Activated CD4-positive, alpha-beta memory T cell treated with anti-CD3 and anti-CD28 coated beads, Interleukin-2, amount 10 ng/mL, durations not matched to agents 7 days and 5 days (primary cell): ENCODE measurements at regions not wholly inside any gene's neighbourhood (a gene's known extent, or its start where the extent isn't known, plus 50 kb on each side); places are given as distances from the start of the nearest gene placed in this dataset.

ENCODE experiments used
- CTCF ChIA-PET: fragments of 350-600 bp; sonication (Branson Sonifier 250); formaldehyde crosslinking; loops from one replicate; lab custom pipeline; 2021; ENCODE audit warnings: antibody characterized with exemption, inconsistent platforms; lab: Charles Lee
- POLR2A ChIA-PET: fragments of 350-600 bp; sonication (Branson Sonifier 250); formaldehyde crosslinking; loops from one replicate; lab custom pipeline; 2021; ENCODE audit warnings: antibody characterized with exemption; lab: Charles Lee
- DNase-seq: peaks from one replicate; pipeline ENCODE4 v3.0.0-alpha.2; 2020
- H3K27ac Mint-ChIP-seq: one replicate; pipeline ENCODE4 v1.8.0; 2021; ENCODE audit warnings: mild to moderate bottlenecking, mixed read lengths
- H3K27me3 Mint-ChIP-seq: one replicate; pipeline ENCODE4 v1.8.0; 2021; ENCODE audit warnings: mixed read lengths
- H3K36me3 Mint-ChIP-seq: one replicate; pipeline ENCODE4 v1.8.0; 2021; ENCODE audit warnings: low read depth, mixed read lengths
- H3K4me1 Mint-ChIP-seq: one replicate; pipeline ENCODE4 v1.8.0; 2021; ENCODE audit warnings: mixed read lengths
- H3K4me3 Mint-ChIP-seq: one replicate; pipeline ENCODE4 v1.8.0; 2021; ENCODE audit warnings: mild to moderate bottlenecking, mixed read lengths
- H3K9me3 Mint-ChIP-seq: one replicate; pipeline ENCODE4 v1.8.0; 2021; ENCODE audit warnings: mixed read lengths

DNA sequence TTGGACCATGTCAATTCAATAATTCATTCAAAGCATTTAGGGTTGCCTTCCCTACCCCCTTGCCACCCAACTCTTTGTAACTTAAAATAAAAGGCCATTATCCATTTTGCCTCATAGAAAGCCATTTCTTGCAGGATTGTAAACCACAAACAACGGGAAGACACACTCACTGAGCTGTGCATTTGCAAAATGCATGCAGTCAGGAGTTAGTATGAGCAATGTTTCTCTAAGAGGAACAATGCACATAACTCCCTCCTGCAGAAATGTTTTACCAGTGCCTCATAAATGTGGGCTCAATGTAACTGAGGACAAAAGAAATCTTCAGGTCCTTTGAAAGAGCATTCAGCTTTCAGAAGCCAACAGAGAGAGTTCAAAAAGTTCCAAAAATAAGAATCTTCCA lies 98.5 kb upstream of the ABCA1 start:
- ChIA-PET POLR2A (no interaction called here), CTCF (no interaction called here)
- Mint-ChIP-seq H3K9me3 (no peaks in the 10 kb centered on the region), H3K4me1 (no peaks in the 10 kb centered on the region), H3K4me3 (no peak overlapping the region), H3K27me3 (peaks cover 8% of the 10 kb centered on the region), H3K27ac (no peak overlapping the region), H3K36me3 (no peaks in the 10 kb centered on the region)
- no peak for DNase-seq

DNA sequence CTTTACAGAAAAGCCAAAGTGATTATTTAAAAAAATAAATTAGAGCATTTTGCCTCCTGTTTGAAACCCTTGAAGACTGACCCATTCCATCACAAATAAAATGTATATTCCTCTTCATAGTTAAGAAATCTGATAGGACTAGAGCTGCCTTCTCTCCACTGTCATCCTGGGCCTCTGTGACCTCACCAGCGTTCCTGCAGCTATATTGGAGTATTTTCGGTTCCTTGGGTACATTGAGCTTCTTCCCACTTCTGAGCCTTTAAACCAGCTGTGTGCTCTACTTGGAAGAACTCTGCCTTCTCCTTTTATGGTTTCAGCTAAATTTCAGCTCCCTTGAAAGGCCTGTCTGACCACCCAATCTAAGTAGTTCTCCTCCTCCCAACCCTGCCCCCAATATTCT lies 99.1 kb upstream of the ABCA1 start:
- Mint-ChIP-seq H3K4me1 (no peaks in the 10 kb centered on the region), H3K27me3 (peaks cover 5% of the 10 kb centered on the region), H3K27ac (no peak overlapping the region), H3K4me3 (no peak overlapping the region), H3K36me3 (no peaks in the 10 kb centered on the region), H3K9me3 (no peaks in the 10 kb centered on the region)
- POLR2A ChIA-PET: no interaction called here
- DNase-seq: no peak
- CTCF ChIA-PET: no interaction called here

DNA sequence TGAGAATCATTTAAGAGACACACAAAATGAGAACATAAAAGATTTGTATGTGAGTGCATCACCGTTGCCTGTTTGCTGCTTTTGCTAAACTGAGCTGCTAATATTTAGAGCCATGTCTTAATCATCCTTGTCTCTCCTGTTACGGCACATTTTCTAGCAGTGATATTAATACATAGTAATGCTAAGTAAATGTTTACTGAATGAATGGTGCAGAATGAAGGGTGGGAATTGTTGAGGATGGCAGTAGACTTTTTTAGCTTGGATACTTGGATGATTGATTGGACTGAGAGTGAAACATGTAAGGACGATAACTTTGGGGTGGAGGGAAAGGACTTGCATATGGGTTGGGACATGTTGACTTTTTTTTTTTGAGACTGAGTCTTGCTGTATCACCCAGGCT lies 102.3 kb upstream of the ABCA1 start:
- Mint-ChIP-seq H3K27ac (no peak overlapping the region), H3K36me3 (no peaks in the 10 kb centered on the region), H3K9me3 (peaks cover 13% of the 10 kb centered on the region), H3K27me3 (peaks cover 5% of the 10 kb centered on the region), H3K4me1 (no peaks in the 10 kb centered on the region), H3K4me3 (no peak overlapping the region)
- DNase-seq: no peak
- ChIA-PET CTCF (interaction anchor here (1.3 kb wide), 1 partner anchor 169 kb away, joined by 4 read pairs; no protein-coding TSS in a partner anchor), POLR2A (interaction anchor here (0.7 kb wide), 1 partner anchor 34 kb away, joined by 6 read pairs; no protein-coding TSS in a partner anchor)

DNA sequence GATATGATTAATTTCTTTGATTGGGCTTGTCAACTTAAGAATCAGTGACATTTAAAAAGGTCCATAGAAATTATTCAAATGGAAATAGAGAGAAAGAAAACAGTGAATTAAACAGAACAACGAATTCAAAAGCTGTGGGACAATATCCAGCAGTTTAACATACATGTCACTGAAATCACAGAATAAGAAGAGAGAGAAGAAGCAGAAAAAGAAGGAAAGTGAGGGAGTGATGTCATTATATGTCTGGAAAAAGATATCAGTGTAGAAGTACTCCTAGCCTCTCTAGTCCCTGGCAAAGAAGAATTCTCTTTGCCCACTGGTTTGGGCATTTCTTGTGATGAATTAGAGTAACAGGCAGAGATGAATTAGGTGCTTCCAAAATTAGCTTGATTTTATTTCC lies 109.2 kb upstream of the ABCA1 start:
- H3K36me3 Mint-ChIP-seq: no peaks in the 10 kb centered on the region
- POLR2A ChIA-PET: no interaction called here
- no peak overlapping the region for H3K4me3 Mint-ChIP-seq
- DNase-seq: no peak
- peaks cover 13% of the 10 kb centered on the region for H3K9me3 Mint-ChIP-seq
- H3K4me1 Mint-ChIP-seq: no peaks in the 10 kb centered on the region
- H3K27me3 Mint-ChIP-seq: peaks cover 17% of the 10 kb centered on the region
- no peak overlapping the region for H3K27ac Mint-ChIP-seq
- CTCF ChIA-PET: no interaction called here

DNA sequence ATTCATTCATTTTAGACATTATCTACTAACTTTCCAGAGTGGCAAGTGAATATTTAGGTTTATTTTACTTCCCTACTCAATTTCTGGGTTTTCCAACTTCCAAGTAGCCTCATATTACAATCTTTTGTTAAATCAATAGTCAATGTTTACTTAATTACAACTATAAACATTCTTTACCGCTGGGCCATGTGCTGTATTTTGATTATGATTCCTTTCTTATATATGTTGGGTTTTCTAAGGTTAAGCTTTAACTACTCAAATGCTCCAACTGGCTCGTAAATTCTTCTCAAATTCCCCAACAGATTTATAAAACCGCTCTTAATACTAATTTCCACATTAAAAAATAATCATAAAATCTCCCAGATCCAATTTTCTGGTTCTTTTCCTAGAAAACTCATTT lies 110.1 kb upstream of the ABCA1 start:
- no peak for DNase-seq

DNA sequence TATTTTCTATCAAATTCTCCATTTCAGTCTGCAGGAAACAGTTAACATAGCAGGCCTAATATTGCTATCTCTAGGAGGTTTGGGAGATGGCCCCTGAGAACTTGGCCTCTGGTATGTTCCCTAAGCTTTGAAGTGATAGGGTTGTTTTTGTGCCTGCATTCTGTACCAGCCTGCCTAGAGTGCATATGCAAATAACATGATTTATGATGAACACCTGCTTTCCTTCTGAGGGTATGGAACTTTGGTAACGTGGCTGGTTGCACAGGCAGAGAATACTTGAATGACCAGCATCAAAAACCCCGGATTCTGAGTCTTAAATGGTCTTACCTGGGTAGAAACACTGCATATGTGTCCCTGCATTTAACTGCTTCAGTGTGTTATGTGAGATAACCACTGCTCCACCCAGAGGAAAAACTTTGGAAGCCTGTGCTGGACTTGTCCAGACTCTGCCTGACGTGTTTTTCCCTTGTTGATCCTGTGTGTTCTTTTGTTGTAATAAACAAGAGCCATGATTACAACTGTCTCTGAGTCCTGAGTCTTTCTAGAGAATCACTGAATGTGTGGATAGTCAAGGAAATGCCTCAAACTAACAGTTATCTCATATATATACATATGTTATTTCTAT lies 111.3 kb upstream of the ABCA1 start:
- H3K9me3 Mint-ChIP-seq: peaks cover 2% of the 10 kb centered on the region
- POLR2A ChIA-PET: no interaction called here
- no peak for DNase-seq
- H3K4me1 Mint-ChIP-seq: no peaks in the 10 kb centered on the region
- CTCF ChIA-PET: interaction anchor here (0.9 kb wide), 1 partner anchor 71 kb away, joined by 3 read pairs; no protein-coding TSS in a partner anchor
- H3K36me3 Mint-ChIP-seq: no peaks in the 10 kb centered on the region
- H3K4me3 Mint-ChIP-seq: no peak overlapping the region
- peaks cover 17% of the 10 kb centered on the region for H3K27me3 Mint-ChIP-seq
- H3K27ac Mint-ChIP-seq: no peak overlapping the region

More for the DNA sequence above, 110.1 kb upstream of the ABCA1 start:
- Mint-ChIP-seq H3K27me3 (peaks cover 17% of the 10 kb centered on the region), H3K9me3 (peaks cover 13% of the 10 kb centered on the region), H3K4me1 (no peaks in the 10 kb centered on the region), H3K4me3 (no peak overlapping the region), H3K36me3 (no peaks in the 10 kb centered on the region), H3K27ac (no peak overlapping the region)
- ChIA-PET POLR2A (no interaction called here), CTCF (interaction anchor here (0.9 kb wide), 1 partner anchor 69 kb away, joined by 3 read pairs; no protein-coding TSS in a partner anchor)

DNA sequence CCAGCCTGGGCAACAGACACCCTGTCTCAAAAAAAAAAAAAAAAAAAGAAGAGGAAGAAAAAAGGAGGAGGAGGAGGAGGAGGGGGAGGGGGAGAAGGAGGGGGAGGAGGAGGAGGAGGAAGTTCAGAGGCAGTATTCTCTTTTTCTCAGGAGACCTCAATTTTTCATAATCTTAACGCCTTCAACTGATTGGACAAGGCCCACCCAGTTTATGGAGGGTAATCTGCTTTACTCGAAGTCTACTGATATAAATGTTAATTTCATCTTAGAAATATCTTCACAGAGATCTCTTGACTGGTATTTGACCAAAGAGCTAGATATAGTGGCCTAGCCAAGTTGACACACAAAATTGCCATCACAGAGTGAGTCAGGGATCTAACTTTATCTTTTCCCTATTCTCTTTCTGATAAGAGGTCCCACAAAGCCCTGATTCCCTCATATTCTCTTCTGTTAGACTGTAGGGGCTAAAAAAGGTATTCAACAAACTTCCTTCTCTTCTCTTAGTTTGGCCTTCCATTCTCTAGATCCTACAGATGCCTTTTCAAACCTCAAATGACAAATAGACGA lies 115.5 kb upstream of the ABCA1 start:
- POLR2A ChIA-PET: no interaction called here
- CTCF ChIA-PET: no interaction called here
- Mint-ChIP-seq H3K36me3 (no peaks in the 10 kb centered on the region), H3K27ac (no peak overlapping the region), H3K27me3 (peaks cover 7% of the 10 kb centered on the region), H3K9me3 (no peaks in the 10 kb centered on the region), H3K4me3 (no peak overlapping the region), H3K4me1 (no peaks in the 10 kb centered on the region)
- no peak for DNase-seq

DNA sequence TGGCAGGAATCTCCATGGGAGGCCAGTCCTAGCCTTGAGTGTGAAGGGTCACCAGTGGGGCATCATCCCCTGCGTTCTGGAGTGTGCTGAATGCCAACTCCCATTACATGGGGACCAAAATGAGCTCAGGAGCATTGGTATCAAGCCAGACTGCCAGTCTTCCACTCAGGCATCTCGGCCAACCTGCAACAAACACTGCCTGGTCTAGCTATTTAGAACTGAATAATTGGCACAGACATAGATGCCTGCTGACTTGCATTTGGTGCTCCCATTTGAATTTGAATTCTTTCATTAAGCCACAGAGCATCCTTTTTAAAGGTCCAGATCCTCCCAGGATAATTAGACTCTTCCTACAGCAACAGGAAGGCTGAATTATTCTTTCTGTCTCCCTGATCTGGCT lies 116.6 kb upstream of the ABCA1 start:
- H3K27me3 Mint-ChIP-seq: peaks cover 2% of the 10 kb centered on the region
- H3K27ac Mint-ChIP-seq: no peak overlapping the region
- H3K4me1 Mint-ChIP-seq: no peaks in the 10 kb centered on the region
- no peaks in the 10 kb centered on the region for H3K9me3 Mint-ChIP-seq
- no peak overlapping the region for H3K4me3 Mint-ChIP-seq
- no peaks in the 10 kb centered on the region for H3K36me3 Mint-ChIP-seq
- DNase-seq: no peak
- ChIA-PET CTCF (no interaction called here), POLR2A (no interaction called here)

DNA sequence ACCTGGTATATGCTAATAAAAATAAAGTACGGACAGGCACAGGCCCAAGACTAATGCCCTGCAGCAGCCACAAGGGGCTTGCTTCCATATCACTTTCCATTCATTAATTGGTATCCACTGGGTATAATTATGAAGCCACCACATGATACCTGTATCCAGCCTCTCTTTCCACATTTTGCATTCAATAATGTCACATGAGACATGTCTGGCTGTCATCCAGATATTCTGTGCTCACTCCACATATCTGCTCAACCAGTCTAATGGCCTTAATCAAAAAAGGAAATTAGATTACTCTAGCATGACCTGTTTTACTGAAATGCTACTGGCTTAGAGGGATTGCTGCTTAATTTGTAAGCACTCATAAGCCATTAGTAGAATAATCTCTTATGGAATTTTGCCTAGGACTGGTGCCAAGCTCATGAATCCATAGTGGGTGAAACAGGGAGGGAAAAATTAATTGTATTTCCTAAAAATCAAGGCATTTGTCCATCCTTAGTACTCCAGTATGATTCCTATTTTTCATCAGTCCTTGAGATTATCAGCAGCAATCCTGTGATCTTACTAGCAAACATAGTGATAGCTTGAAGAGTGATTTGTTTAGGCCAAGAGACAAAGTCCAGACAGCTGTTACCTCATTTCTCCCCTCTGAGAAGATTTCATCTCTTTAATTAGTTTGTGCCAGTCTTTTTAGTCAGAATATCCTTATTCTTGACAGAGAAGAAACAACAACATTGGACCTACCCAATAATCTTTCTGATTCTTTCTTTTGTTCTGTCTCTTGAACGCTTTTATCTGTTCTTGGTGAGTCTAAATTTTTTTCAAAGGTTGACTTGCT lies 119.2 kb upstream of the ABCA1 start:
- ChIA-PET POLR2A (no interaction called here), CTCF (no interaction called here)
- peaks cover 2% of the 10 kb centered on the region for H3K27me3 Mint-ChIP-seq
- H3K36me3 Mint-ChIP-seq: no peaks in the 10 kb centered on the region
- peaks cover 4% of the 10 kb centered on the region for H3K4me1 Mint-ChIP-seq
- H3K27ac Mint-ChIP-seq: no peak overlapping the region
- no peak overlapping the region for H3K4me3 Mint-ChIP-seq
- DNase-seq: no peak
- no peaks in the 10 kb centered on the region for H3K9me3 Mint-ChIP-seq

DNA sequence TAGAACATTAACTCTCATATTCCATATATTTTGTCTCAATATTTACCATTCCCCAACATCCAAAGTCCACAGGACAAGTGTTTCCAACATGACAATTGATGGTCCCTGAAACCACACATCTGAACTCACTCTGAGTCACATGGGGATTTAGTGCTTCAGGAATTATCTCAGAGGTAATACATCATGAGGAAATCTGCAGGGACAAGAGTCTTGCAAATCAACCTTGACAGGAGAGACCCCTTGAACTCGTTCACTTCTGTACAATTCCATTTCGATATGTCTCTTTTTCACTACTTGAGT lies 119.7 kb upstream of the ABCA1 start:
- no peaks in the 10 kb centered on the region for H3K36me3 Mint-ChIP-seq
- ChIA-PET CTCF (no interaction called here), POLR2A (no interaction called here)
- no peak overlapping the region for H3K27ac Mint-ChIP-seq
- H3K9me3 Mint-ChIP-seq: no peaks in the 10 kb centered on the region
- no peak overlapping the region for H3K4me3 Mint-ChIP-seq
- DNase-seq: no peak
- peaks cover 10% of the 10 kb centered on the region for H3K4me1 Mint-ChIP-seq
- H3K27me3 Mint-ChIP-seq: peaks cover 2% of the 10 kb centered on the region

DNA sequence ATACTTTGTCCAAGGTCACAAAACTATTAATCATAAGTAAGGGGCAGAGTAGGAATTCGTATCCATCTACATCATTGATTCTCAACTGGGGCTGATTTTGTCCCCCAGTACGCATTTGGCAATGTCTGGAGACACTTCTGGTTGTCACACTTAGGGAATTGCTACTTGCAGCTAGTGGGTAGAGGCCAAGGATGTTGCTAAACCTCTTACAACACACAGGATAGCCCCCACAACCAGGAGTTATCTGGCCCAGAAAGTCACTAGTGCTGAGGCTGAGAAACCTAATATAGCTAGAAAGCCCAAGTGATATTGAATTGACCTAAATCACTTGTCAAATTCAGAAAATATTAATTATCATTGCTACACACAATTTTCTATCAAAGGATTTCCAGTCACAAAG lies 120.4 kb upstream of the ABCA1 start:
- no peak for DNase-seq
- Mint-ChIP-seq H3K4me1 (peaks cover 16% of the 10 kb centered on the region), H3K36me3 (no peaks in the 10 kb centered on the region), H3K4me3 (no peak overlapping the region), H3K27me3 (peaks cover 2% of the 10 kb centered on the region), H3K27ac (no peak overlapping the region), H3K9me3 (no peaks in the 10 kb centered on the region)
- CTCF ChIA-PET: no interaction called here
- POLR2A ChIA-PET: no interaction called here

DNA sequence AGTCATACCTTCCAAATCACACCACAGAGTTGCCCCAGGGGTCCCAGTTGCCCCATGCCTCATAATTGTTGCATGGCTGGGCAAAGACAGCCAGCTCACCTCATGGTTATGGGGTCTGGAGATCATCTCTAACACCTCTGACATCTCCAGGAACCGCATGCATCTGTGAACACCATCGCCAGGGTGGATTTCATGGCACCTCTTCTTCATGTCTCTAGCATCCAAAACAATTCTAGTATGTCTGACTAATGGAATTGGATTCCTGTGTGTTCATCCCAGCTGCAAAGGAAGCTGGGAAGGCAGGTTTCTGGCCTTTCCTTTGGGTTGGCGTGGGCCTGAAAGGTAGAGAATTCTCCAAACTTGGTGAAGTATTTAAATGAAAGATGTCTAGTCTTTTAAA lies 122.3 kb upstream of the ABCA1 start:
- POLR2A ChIA-PET: no interaction called here
- H3K4me3 Mint-ChIP-seq: no peak overlapping the region
- peaks cover 2% of the 10 kb centered on the region for H3K27me3 Mint-ChIP-seq
- H3K36me3 Mint-ChIP-seq: no peaks in the 10 kb centered on the region
- H3K9me3 Mint-ChIP-seq: no peaks in the 10 kb centered on the region
- peaks cover 19% of the 10 kb centered on the region for H3K4me1 Mint-ChIP-seq
- CTCF ChIA-PET: interaction anchor here (1.4 kb wide), 1 partner anchor 12 kb away, joined by 3 read pairs; no protein-coding TSS in a partner anchor
- H3K27ac Mint-ChIP-seq: no peak overlapping the region
- DNase-seq: no peak

DNA sequence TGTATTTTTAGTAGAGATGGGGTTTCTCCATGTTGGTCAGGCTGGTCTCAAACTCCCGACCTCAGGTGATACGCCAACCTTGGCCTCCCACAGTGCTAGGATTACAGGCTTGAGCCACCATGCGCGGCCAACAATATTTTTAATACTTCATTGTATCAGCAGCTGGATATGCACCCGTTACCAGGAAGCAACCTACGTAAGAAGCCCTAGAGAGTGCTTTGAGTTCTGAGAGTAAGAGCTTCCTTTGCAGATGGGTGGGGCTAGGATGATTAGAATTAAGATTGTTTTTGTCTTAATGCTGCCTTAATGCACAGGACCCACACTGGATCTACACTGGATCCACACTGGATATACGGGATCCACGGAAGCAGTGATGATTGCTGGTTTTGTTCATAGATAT lies 123.9 kb upstream of the ABCA1 start:
- Mint-ChIP-seq H3K36me3 (no peaks in the 10 kb centered on the region), H3K4me1 (peaks cover 19% of the 10 kb centered on the region), H3K27me3 (no peaks in the 10 kb centered on the region), H3K4me3 (no peak overlapping the region), H3K9me3 (no peaks in the 10 kb centered on the region), H3K27ac (no peak overlapping the region)
- DNase-seq: no peak
- POLR2A ChIA-PET: interaction anchor here (0.7 kb wide), 1 partner anchor 109 kb away, joined by 3 read pairs; no protein-coding TSS in a partner anchor
- CTCF ChIA-PET: interaction anchor here (1.3 kb wide), 1 partner anchor 70 kb away, joined by 3 read pairs; no protein-coding TSS in a partner anchor
